ENCODE measurements at regions not wholly inside any gene's neighbourhood (a gene's known extent, or its start where the extent isn't known, plus 50 kb on each side); places are given as distances from the start of the nearest gene placed in this dataset.

GRCh38 chr21:45592208-45592619 lies 50.0 kb upstream of the SLC19A1 start:
- peak in 1 of 2 donors; percentile 3 for DNase-seq

- DNase-seq: no peak
Observed at GRCh38 chr21:45592626-45593134, 50.4 kb upstream of the SLC19A1 start.

GRCh38 chr21:45593162-45594022 lies 50.1 kb upstream of the PCBP3 start:
- peak; percentile 12 to 14 for DNase-seq

All from inflammatory macrophage treated with lipopolysaccharide for 1 hour (primary cell).